ENCODE measurements at regions not wholly inside any gene's neighbourhood (a gene's known extent, or its start where the extent isn't known, plus 50 kb on each side); places are given as distances from the start of the nearest gene placed in this dataset.

DNA sequence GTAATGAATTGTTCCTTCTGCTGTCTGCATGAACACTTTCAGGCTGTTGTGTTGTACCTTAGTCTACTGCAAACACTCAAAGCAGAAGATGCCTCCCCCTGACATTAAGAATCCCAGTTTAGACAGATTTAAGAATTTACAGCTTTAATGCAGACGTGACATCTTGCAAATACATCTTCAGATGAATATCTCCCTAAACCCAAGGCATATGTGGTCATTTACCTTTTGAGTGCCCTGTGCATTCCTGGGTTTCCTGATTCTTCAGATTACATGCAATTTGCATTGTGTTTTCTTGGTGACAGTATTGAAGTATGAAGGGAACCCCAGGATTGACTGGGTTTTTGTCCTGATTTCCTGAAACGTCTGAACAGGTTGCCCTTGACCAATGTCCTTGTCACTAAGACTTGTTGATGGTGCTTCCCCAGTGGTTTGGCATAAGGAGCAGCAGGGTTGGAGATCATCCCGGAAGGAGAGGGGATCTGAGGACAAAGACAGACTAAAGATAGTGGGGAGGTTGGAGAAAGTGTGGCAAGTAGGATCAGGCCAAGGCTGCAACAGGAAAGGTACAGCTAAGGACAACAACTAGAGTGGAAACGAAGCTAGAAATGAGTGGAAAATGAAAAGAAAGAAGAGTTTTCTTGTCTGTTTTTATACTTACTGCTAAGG, 123.8 kb upstream of the RHOBTB1 start:
- ChIA-PET CTCF (no interaction called here), POLR2A (ENCODE audit: unreplicated experiment) (no interaction called here)

More for the DNA sequence above, 123.8 kb upstream of the RHOBTB1 start:
- ATAC-seq (ENCODE audit: low read depth) (no peak), DNase-seq (no peak)
- H3K9me3 ChIP-seq (ENCODE audit: control insufficient read depth, insufficient read depth, low read length) = no peaks in the 10 kb centered on the region
- intact Hi-C loops (cut with micrococcal nuclease) (no loop called here), dilution Hi-C loops (cut with HindIII; ENCODE audit: low sequenced_read_pairs, unreplicated experiment) (no loop called here), in situ Hi-C loops (cut with MboI; ENCODE audit: low sequenced_read_pairs) (no loop called here)
- H3K9me1 ChIP-seq (ENCODE audit: insufficient read depth, low read length) = no peaks in the 10 kb centered on the region
- no peak overlapping the region for H2AK9ac ChIP-seq (replicated peaks; ENCODE audit: low read depth, low read length, poor library complexity)
- no peak overlapping the region for H3K56ac ChIP-seq (ENCODE audit: extremely low read depth, insufficient read depth, low read length)
- H2AFZ ChIP-seq (replicated peaks; ENCODE audit: low read length, poor library complexity) = no peak overlapping the region
- no peak overlapping the region for H3K9ac ChIP-seq (ENCODE audit: low read depth, low read length)
- H3K4me3 ChIP-seq (ENCODE audit: insufficient read depth, low read depth, low read length) = no peak overlapping the region
- no peak overlapping the region for H3K23ac ChIP-seq (ENCODE audit: low read depth, low read length)
- no peak overlapping the region for H3K27ac ChIP-seq (ENCODE audit: insufficient read depth, low read length)
- no peak overlapping the region for H2BK5ac ChIP-seq (ENCODE audit: low read depth, low read length, poor library complexity, severe bottlenecking)
- no peak overlapping the region for H2AK5ac ChIP-seq (ENCODE audit: low read depth, low read length)
- peaks cover 1% of the 10 kb centered on the region; the same call in 1 of the 2 replicates for H3K4me1 ChIP-seq (ENCODE audit: control insufficient read depth, insufficient read depth, low read length)
- no peak overlapping the region for H2BK120ac ChIP-seq (ENCODE audit: low read depth, low read length)
- H4K5ac ChIP-seq (ENCODE audit: low read depth, low read length) = no peak overlapping the region
- H3K14ac ChIP-seq (replicated peaks; ENCODE audit: low read depth, low read length) = no peak overlapping the region
- no peak overlapping the region for H2BK15ac ChIP-seq (ENCODE audit: low read depth, low read length)
- H3K36me3 ChIP-seq (ENCODE audit: control insufficient read depth, insufficient read depth, low read length) = no peaks in the 10 kb centered on the region
- no peak overlapping the region for H3K4ac ChIP-seq (ENCODE audit: low read depth, low read length)
- H2BK20ac ChIP-seq (ENCODE audit: low read depth, low read length) = no peak overlapping the region
- no peak overlapping the region for H4K8ac ChIP-seq (ENCODE audit: low read depth in 2 of 2, low read length in 2 of 2)
- H4K20me1 ChIP-seq (ENCODE audit: insufficient read depth, low read length) = no peaks in the 10 kb centered on the region
- peak overlapping the region; percentile 83; the same call in 1 of the 2 replicates for H3K18ac ChIP-seq (ENCODE audit: low read depth, low read length)
- no peaks in the 10 kb centered on the region for H3K79me1 ChIP-seq (ENCODE audit: low read depth in 1 of 2, low read length in 2 of 2)
- H3K27me3 ChIP-seq (ENCODE audit: control insufficient read depth, insufficient read depth, low read length) = peaks cover 5% of the 10 kb centered on the region; the same call in 1 of the 2 replicates
- TF ChIP-seq RCOR1 (IDR thresholded peaks at IDR 0.05; ENCODE audit: insufficient replicate concordance, low read length) = no peak
- TF ChIP-seq MAFK (IDR thresholded peaks at IDR 0.05; ENCODE audit: low read depth, low read length) = no peak
- TF ChIP-seq, protein P1, sequence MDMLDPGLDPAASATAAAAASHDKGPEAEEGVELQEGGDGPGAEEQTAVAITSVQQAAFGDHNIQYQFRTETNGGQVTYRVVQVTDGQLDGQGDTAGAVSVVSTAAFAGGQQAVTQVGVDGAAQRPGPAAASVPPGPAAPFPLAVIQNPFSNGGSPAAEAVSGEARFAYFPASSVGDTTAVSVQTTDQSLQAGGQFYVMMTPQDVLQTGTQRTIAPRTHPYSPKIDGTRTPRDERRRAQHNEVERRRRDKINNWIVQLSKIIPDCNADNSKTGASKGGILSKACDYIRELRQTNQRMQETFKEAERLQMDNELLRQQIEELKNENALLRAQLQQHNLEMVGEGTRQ (IDR thresholded peaks at IDR 0.05; ENCODE audit: low read depth, low read length) = no peak
- TF ChIP-seq, protein P2, sequence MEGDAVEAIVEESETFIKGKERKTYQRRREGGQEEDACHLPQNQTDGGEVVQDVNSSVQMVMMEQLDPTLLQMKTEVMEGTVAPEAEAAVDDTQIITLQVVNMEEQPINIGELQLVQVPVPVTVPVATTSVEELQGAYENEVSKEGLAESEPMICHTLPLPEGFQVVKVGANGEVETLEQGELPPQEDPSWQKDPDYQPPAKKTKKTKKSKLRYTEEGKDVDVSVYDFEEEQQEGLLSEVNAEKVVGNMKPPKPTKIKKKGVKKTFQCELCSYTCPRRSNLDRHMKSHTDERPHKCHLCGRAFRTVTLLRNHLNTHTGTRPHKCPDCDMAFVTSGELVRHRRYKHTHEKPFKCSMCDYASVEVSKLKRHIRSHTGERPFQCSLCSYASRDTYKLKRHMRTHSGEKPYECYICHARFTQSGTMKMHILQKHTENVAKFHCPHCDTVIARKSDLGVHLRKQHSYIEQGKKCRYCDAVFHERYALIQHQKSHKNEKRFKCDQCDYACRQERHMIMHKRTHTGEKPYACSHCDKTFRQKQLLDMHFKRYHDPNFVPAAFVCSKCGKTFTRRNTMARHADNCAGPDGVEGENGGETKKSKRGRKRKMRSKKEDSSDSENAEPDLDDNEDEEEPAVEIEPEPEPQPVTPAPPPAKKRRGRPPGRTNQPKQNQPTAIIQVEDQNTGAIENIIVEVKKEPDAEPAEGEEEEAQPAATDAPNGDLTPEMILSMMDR (conservative IDR thresholded peaks at IDR 0.05; ENCODE audit: low read depth, low read length) = no peak
- no peak for TF ChIP-seq CHD1 (IDR thresholded peaks at IDR 0.05; ENCODE audit: low read depth, low read length)
- TF ChIP-seq MXI1 (IDR thresholded peaks at IDR 0.05; ENCODE audit: borderline replicate concordance, low read depth, low read length) = no peak
- no peak for TF ChIP-seq RAD21 (IDR thresholded peaks at IDR 0.05; ENCODE audit: low read length)
- TF ChIP-seq, protein P3, sequence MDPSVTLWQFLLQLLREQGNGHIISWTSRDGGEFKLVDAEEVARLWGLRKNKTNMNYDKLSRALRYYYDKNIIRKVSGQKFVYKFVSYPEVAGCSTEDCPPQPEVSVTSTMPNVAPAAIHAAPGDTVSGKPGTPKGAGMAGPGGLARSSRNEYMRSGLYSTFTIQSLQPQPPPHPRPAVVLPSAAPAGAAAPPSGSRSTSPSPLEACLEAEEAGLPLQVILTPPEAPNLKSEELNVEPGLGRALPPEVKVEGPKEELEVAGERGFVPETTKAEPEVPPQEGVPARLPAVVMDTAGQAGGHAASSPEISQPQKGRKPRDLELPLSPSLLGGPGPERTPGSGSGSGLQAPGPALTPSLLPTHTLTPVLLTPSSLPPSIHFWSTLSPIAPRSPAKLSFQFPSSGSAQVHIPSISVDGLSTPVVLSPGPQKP (IDR thresholded peaks at IDR 0.05; ENCODE audit: borderline replicate concordance, low read depth, low read length) = no peak
- no peak for TF ChIP-seq MAZ (IDR thresholded peaks at IDR 0.05; ENCODE audit: borderline replicate concordance, low read depth, low read length)
- no TSS peak for BruUV-seq (replicated peaks)
- no peak overlapping the region for H3K4me2 ChIP-seq (ENCODE audit: low read depth, low read length)
- H4K91ac ChIP-seq (ENCODE audit: insufficient read depth, low read depth, low read length) = no peak overlapping the region; the same call in 1 of the 2 replicates
- 33% methylated on average over 1 of the region's 4 CpGs; no CpG with 5 or more reads in 1 of the 2 experiments for WGBS, 2 experiments (ENCODE audit: extremely low coverage in 2 of 2, insufficient read length in 1 of 2)
